Tibial artery (tissue), 4 donors: ENCODE measurements at regions not wholly inside any gene's neighbourhood (a gene's known extent, or its start where the extent isn't known, plus 50 kb on each side); places are given as distances from the start of the nearest gene placed in this dataset.

Experiments used
- DNase-seq, 2 donors: peaks; one replicate each; pipeline ENCODE4 v3.0.0-alpha.2; 2019
- H3K27ac ChIP-seq, 2 donors: fragments of 200-600 bp; sonication (generic) in 1 of 2; 1 replicate in 1 of 2; 2 replicates in 1 of 2; pipeline ENCODE4 v1.5.1; 2018 to 2019; ENCODE audit warnings: mild to moderate bottlenecking in 1 of 2
- H3K27me3 ChIP-seq, 2 donors: fragments of 200-600 bp; sonication (generic) in 1 of 2; one replicate each; pipeline versions ENCODE4 v1.5.1 to v1.6.0; 2016 to 2019
- H3K36me3 ChIP-seq, 3 donors: fragments of 200-600 bp; sonication (generic) in 2 of 3; one replicate each; pipeline ENCODE4 v1.5.1; 2016 to 2019; ENCODE audit warnings: mild to moderate bottlenecking in 2 of 3
- H3K4me1 ChIP-seq, 4 donors: fragments of 200-600 bp; sonication (generic) in 2 of 4; 1 replicate in 3 of 4; 2 replicates in 1 of 4; pipeline ENCODE4 v1.5.1; 2016 to 2019
- H3K4me3 ChIP-seq, 2 donors: fragments of 200-600 bp; sonication (generic) in 1 of 2; 1 replicate in 1 of 2; 2 replicates in 1 of 2; pipeline ENCODE4 v1.5.1; 2018 to 2019; ENCODE audit warnings: mild to moderate bottlenecking in 2 of 2
- H3K9me3 ChIP-seq, 3 donors: fragments of 200-600 bp; sonication (generic) in 1 of 3; one replicate each; pipeline ENCODE4 v1.5.1; 2016 to 2019
- intact Hi-C: fragments of 100-400 bp; cut with DNase I; formaldehyde crosslinking; loops from one replicate; pipeline ENCODE4 v1.15.0; 2023; ENCODE audit warnings: low total_unique reads
- TF ChIP-seq, protein P1 (sequence below), 2 experiments: fragments of 200-600 bp in 1 of 2; fragments of 450-650 bp in 1 of 2; IDR thresholded peaks; one replicate each; pipeline ENCODE4 v1.5.1; 2017 to 2019; ENCODE audit warnings: antibody characterized with exemption in 2 of 2, mild to moderate bottlenecking in 1 of 2, moderate library complexity in 1 of 2

DNA sequence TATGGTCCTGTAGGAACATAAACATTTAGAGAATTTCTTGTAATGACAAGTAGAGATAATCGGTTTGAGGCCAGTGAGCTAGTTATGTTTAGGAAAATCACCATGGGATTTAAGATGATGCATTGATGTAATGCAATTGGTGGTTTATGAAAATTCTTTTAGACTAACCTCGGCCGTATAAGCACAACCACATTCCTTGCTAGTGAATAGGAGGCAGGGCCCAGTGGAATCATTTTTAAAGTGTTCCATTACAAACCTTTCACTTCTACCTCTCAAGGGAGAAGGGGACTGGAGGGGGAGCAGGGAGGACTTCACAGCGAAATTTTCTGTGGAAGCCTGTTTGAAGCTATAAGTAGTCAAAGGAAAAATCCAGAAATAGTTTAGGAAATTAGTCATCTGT lies 71.8 kb upstream of the NFIL3 start:
- Histone ChIP-seq H3K27me3 (no peaks in the 10 kb centered on the region), H3K27ac (peak overlapping the region in 1 of 2 donors; percentile 41), H3K4me3 (no peak overlapping the region), H3K4me1 (peaks cover 0 to 20% (median 2%) of the 10 kb centered on the region in 4 donors), H3K9me3 (no peaks in the 10 kb centered on the region), H3K36me3 (no peaks in the 10 kb centered on the region)
- intact Hi-C loops: no loop called here
- no peak for DNase-seq
- TF ChIP-seq, protein P1, sequence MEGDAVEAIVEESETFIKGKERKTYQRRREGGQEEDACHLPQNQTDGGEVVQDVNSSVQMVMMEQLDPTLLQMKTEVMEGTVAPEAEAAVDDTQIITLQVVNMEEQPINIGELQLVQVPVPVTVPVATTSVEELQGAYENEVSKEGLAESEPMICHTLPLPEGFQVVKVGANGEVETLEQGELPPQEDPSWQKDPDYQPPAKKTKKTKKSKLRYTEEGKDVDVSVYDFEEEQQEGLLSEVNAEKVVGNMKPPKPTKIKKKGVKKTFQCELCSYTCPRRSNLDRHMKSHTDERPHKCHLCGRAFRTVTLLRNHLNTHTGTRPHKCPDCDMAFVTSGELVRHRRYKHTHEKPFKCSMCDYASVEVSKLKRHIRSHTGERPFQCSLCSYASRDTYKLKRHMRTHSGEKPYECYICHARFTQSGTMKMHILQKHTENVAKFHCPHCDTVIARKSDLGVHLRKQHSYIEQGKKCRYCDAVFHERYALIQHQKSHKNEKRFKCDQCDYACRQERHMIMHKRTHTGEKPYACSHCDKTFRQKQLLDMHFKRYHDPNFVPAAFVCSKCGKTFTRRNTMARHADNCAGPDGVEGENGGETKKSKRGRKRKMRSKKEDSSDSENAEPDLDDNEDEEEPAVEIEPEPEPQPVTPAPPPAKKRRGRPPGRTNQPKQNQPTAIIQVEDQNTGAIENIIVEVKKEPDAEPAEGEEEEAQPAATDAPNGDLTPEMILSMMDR (IDR thresholded peaks at IDR 0.05): no peak

- Histone ChIP-seq H3K4me1 (peaks cover 0 to 24% (median 2%) of the 10 kb centered on the region in 4 donors), H3K27ac (no peak overlapping the region), H3K27me3 (no peaks in the 10 kb centered on the region), H3K36me3 (no peaks in the 10 kb centered on the region), H3K9me3 (no peaks in the 10 kb centered on the region), H3K4me3 (no peak overlapping the region)
- intact Hi-C loops: no loop called here
- TF ChIP-seq, protein P1 (IDR thresholded peaks at IDR 0.05): no peak
- no peak for DNase-seq
Observed at GRCh38 chr9:91494751-91495150, 71.1 kb upstream of the NFIL3 start.

- DNase-seq: no peak
- Histone ChIP-seq H3K4me3 (no peak overlapping the region), H3K4me1 (peaks cover 0 to 32% (median 5%) of the 10 kb centered on the region in 4 donors), H3K9me3 (no peaks in the 10 kb centered on the region), H3K36me3 (no peaks in the 10 kb centered on the region), H3K27me3 (no peaks in the 10 kb centered on the region), H3K27ac (no peak overlapping the region)
- intact Hi-C loops: no loop called here
- TF ChIP-seq, protein P1 (IDR thresholded peaks at IDR 0.05): no peak
Observed at GRCh38 chr9:91492237-91492636, 68.6 kb upstream of the NFIL3 start.

GRCh38 chr9:91491624-91492023 lies 68.0 kb upstream of the NFIL3 start:
- peaks cover 0 to 35% (median 4%) of the 10 kb centered on the region in 4 donors for H3K4me1 ChIP-seq
- H3K27ac ChIP-seq: no peak overlapping the region
- H3K36me3 ChIP-seq: no peaks in the 10 kb centered on the region
- no peak overlapping the region for H3K4me3 ChIP-seq
- no peaks in the 10 kb centered on the region for H3K9me3 ChIP-seq
- no peak for DNase-seq
- intact Hi-C loops: no loop called here
- H3K27me3 ChIP-seq: no peaks in the 10 kb centered on the region
- TF ChIP-seq, protein P1 (IDR thresholded peaks at IDR 0.05): no peak

GRCh38 chr9:91489361-91489899 lies 65.8 kb upstream of the NFIL3 start:
- no peak for DNase-seq
- H3K36me3 ChIP-seq: no peaks in the 10 kb centered on the region
- H3K4me3 ChIP-seq: no peak overlapping the region
- TF ChIP-seq, protein P1 (IDR thresholded peaks at IDR 0.05): no peak
- intact Hi-C loops: no loop called here
- no peaks in the 10 kb centered on the region for H3K9me3 ChIP-seq
- no peaks in the 10 kb centered on the region for H3K27me3 ChIP-seq
- peaks cover 0 to 19% (median 3%) of the 10 kb centered on the region in 4 donors for H3K4me1 ChIP-seq
- H3K27ac ChIP-seq: peak overlapping the region; percentile 8 to 36

DNA sequence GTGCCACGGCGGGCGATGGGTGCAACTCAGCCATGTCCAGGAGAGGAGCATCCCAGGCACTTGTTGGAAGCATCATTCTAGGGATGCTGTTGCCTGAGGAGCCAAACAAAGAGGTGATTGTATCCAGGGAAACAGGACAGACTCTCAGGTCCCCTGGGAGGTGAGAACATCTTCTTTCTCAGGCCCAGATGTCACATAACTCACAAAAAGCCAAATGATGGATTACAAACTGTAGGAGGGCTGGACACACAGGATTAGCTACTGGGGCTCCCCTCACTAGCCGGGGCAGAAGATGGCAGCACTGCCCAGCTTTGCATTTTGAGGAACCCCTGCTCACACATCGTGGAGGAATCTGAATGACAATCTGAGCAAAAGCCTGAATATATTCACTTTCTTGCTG lies 64.7 kb upstream of the NFIL3 start:
- Histone ChIP-seq H3K9me3 (no peaks in the 10 kb centered on the region), H3K4me1 (peaks cover 0 to 29% (median 9%) of the 10 kb centered on the region in 4 donors), H3K27ac (no peak overlapping the region), H3K27me3 (no peaks in the 10 kb centered on the region), H3K36me3 (no peaks in the 10 kb centered on the region), H3K4me3 (no peak overlapping the region)
- no peak for DNase-seq
- intact Hi-C loops: no loop called here
- TF ChIP-seq, protein P1 (IDR thresholded peaks at IDR 0.05): no peak
